DMS53 (cell line): ENCODE measurements at regions not wholly inside any gene's neighbourhood (a gene's known extent, or its start where the extent isn't known, plus 50 kb on each side); places are given as distances from the start of the nearest gene placed in this dataset.
"Not testable (repeated sequence)": the region's sequence is repeated elsewhere in the genome, so short reads cannot be mapped to it uniquely, and the experiment has no call there.

ENCODE experiments used
- DNase-seq: peaks from one replicate; lab custom pipeline; 2025; lab: John Stamatoyannopoulos, UW

GRCh38 chr16:16940351-16940750, 530.4 kb downstream of the XYLT1 start:
- DNase-seq: no peak

- not testable (repeated sequence) for DNase-seq
Observed at GRCh38 chr16:16942849-16943248, 527.9 kb downstream of the XYLT1 start.

GRCh38 chr16:16945207-16945606, 525.6 kb downstream of the XYLT1 start:
- DNase-seq: no peak

- DNase-seq: no peak
Observed at GRCh38 chr16:16956376-16956775, 514.4 kb downstream of the XYLT1 start.

GRCh38 chr16:16960785-16961184, 510.0 kb downstream of the XYLT1 start:
- no peak for DNase-seq

GRCh38 chr16:16966439-16966838, 504.3 kb downstream of the XYLT1 start:
- no peak for DNase-seq

- no peak for DNase-seq
Observed at GRCh38 chr16:16971042-16971441, 499.7 kb downstream of the XYLT1 start.

GRCh38 chr16:16972831-16973230, 497.9 kb downstream of the XYLT1 start:
- no peak for DNase-seq

- DNase-seq: no peak
Observed at GRCh38 chr16:16973707-16974591, 496.8 kb downstream of the XYLT1 start.

GRCh38 chr16:16982614-16983013, 488.1 kb downstream of the XYLT1 start:
- DNase-seq: no peak

GRCh38 chr16:16983582-16983981, 487.2 kb downstream of the XYLT1 start:
- no peak for DNase-seq

GRCh38 chr16:16984091-16984490, 486.7 kb downstream of the XYLT1 start:
- not testable (repeated sequence) for DNase-seq

GRCh38 chr16:16985707-16986106, 485.1 kb downstream of the XYLT1 start:
- DNase-seq: no peak

GRCh38 chr16:16988963-16989362, 481.8 kb downstream of the XYLT1 start:
- no peak for DNase-seq

- DNase-seq: no peak
Observed at GRCh38 chr16:16989368-16989767, 481.4 kb downstream of the XYLT1 start.

GRCh38 chr16:16991711-16992110, 479.0 kb downstream of the XYLT1 start:
- DNase-seq: no peak

GRCh38 chr16:16992975-16993765, 477.6 kb downstream of the XYLT1 start:
- no peak for DNase-seq

GRCh38 chr16:16994831-16995230, 475.9 kb downstream of the XYLT1 start:
- DNase-seq: no peak

- DNase-seq: no peak
Observed at GRCh38 chr16:16996827-16997226, 473.9 kb downstream of the XYLT1 start.

- no peak for DNase-seq
Observed at GRCh38 chr16:16997349-16997748, 473.4 kb downstream of the XYLT1 start.

GRCh38 chr16:17001471-17001870, 469.3 kb downstream of the XYLT1 start:
- DNase-seq: no peak

- DNase-seq: no peak
Observed at GRCh38 chr16:17002565-17002964, 468.2 kb downstream of the XYLT1 start.

- DNase-seq: not testable (repeated sequence)
Observed at GRCh38 chr16:17005963-17006362, 464.8 kb downstream of the XYLT1 start.
